Uterus (tissue), 2 donors: ENCODE measurements at regions not wholly inside any gene's neighbourhood (a gene's known extent, or its start where the extent isn't known, plus 50 kb on each side); places are given as distances from the start of the nearest gene placed in this dataset.

Experiments
- POLR2A ChIP-seq, 2 donors: fragments of 450-650 bp; IDR thresholded peaks; one replicate each; pipeline ENCODE4 v1.6.1; 2016; ENCODE audit warnings: antibody characterized with exemption in 2 of 2, mild to moderate bottlenecking in 1 of 2, moderate library complexity in 1 of 2
- TF ChIP-seq, protein P1 (sequence below), 4 experiments: fragments of 200-600 bp in 2 of 4; fragments of 450-650 bp in 2 of 4; sonication (generic) in 2 of 4; IDR thresholded peaks; one replicate each; pipeline ENCODE4 v1.5.1; 2016 to 2019; ENCODE audit warnings: antibody characterized with exemption in 4 of 4, mild to moderate bottlenecking in 2 of 4, moderate library complexity in 1 of 4

DNA sequence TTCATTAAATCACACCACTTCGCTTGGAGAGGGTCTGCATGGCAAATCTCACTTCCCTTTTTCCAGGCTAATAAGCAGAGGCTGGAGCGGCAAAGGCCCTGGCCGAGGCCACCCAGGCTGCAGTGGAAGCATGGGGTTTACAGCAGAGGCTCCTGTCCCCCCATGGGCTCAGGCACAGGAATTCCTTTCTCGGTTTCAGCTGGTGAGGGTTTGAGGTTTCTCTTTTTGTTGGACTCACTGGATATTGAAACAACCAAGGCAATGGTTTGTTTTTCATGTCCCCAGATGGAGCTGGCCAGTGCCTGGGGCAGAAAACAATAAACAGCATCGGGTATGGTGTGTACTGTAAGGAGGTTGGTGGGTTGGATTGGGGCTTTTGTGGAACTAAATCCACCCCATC lies 175.6 kb upstream of the RASGRP1 start:
- TF ChIP-seq, protein P1, sequence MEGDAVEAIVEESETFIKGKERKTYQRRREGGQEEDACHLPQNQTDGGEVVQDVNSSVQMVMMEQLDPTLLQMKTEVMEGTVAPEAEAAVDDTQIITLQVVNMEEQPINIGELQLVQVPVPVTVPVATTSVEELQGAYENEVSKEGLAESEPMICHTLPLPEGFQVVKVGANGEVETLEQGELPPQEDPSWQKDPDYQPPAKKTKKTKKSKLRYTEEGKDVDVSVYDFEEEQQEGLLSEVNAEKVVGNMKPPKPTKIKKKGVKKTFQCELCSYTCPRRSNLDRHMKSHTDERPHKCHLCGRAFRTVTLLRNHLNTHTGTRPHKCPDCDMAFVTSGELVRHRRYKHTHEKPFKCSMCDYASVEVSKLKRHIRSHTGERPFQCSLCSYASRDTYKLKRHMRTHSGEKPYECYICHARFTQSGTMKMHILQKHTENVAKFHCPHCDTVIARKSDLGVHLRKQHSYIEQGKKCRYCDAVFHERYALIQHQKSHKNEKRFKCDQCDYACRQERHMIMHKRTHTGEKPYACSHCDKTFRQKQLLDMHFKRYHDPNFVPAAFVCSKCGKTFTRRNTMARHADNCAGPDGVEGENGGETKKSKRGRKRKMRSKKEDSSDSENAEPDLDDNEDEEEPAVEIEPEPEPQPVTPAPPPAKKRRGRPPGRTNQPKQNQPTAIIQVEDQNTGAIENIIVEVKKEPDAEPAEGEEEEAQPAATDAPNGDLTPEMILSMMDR (IDR thresholded peaks at IDR 0.05): no peak
- TF ChIP-seq POLR2A (IDR thresholded peaks at IDR 0.05): no peak
